SK-N-MC (cell line): ENCODE measurements at regions not wholly inside any gene's neighbourhood (a gene's known extent, or its start where the extent isn't known, plus 50 kb on each side); places are given as distances from the start of the nearest gene placed in this dataset.

Experiments
- EZH2 ChIP-seq: fragments of 200-600 bp; sonication (generic); IDR thresholded peaks from one replicate; pipeline ENCODE4 v1.6.1; 2017; ENCODE audit warnings: antibody characterized with exemption
- POLR2AphosphoS5 ChIP-seq: IDR thresholded peaks from 2 replicates; pipeline ENCODE4 v1.6.1; 2012; ENCODE audit warnings: mild to moderate bottlenecking, low read depth, low read length, borderline replicate concordance

DNA sequence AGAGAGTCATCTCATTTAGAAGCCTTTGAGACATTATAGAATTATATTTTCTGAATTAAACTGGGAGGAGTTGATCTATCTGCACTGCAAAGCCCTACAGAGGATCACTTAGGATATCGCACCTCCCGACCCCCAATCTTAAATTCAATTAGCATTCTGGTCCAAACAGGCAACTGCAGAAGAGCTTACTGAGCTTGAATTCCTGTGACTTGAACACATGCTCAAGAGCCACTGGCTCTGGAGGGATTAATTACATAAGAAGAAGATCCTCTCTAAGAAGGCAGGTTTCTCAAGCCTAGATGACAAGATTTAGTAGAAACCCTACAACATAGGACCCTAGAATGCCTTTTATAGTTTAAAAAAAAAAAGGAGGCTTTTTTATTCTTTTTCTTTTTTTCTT is 548.9 kb downstream of the ARAP2 start:
- TF ChIP-seq EZH2 (no peak), POLR2AphosphoS5 (no peak)
